GM21423 (cell line): ENCODE measurements at regions not wholly inside any gene's neighbourhood (a gene's known extent, or its start where the extent isn't known, plus 50 kb on each side); places are given as distances from the start of the nearest gene placed in this dataset.
"Not testable (repeated sequence)": the region's sequence is repeated elsewhere in the genome, so short reads cannot be mapped to it uniquely, and the experiment has no call there.

Source experiments
- ATAC-seq: cut with Tn5 transposase; IDR thresholded peaks from one replicate; pipeline ENCODE4 v1.9.1; 2021; ENCODE audit warnings: mild to moderate bottlenecking, moderate library complexity; ENCODE audit not compliant: unreplicated experiment

DNA sequence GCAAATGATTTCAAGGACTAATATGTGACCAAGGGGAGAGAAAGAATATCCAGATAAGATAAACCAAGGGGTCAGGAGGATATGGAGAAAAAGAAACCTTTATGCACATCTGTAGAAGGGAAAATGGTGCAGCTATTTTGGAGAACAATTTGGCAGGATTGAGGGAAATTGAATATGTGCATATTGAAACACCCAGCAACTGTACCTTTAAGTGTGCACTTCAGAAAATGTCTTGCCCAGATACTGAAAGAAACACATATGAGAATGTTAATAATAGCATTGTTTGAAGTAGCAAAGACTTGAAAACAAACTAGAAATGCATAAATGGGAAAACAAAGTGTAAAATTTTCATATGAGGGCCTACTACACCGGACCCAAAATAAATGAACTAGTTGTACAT, 599.6 kb downstream of the PSAT1 start:
- no peak for ATAC-seq

DNA sequence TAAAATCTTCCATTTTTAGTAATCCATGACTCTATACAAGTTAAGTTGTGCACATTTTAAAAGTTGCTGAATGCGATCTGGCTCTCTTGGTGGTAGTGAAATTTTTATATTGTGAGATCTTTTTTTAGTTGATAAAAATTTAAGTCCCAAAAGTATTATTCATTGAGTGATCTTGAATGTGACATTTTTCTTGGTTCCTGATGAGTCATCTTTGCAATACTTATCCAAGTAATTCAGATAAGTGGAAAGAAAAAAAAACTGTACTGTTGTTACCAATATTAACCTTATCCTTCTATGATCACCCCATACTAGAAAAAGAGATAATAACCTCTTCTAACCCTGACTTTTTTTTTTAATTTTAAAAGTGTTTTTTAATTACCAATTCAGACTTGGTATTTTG, 601.3 kb downstream of the PSAT1 start:
- no peak for ATAC-seq

DNA sequence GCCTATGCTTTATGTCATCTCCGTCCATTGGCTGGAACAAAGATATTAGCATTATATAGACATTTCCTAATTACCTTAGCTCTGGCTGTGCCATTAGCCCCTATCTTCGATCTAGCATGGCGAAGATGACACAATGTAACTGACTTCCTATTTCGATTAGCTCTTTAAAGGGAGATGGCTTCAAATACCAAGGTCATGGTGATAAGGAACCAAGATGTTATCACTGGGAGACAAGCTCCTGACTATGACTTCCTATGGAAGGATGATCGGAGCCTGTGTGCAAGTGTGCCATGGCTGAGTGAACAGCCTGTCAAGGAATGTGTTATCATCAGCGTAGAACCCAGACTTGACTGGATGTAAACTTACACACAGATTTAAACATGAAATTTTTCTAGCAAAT, 602.1 kb downstream of the PSAT1 start:
- ATAC-seq: no peak

DNA sequence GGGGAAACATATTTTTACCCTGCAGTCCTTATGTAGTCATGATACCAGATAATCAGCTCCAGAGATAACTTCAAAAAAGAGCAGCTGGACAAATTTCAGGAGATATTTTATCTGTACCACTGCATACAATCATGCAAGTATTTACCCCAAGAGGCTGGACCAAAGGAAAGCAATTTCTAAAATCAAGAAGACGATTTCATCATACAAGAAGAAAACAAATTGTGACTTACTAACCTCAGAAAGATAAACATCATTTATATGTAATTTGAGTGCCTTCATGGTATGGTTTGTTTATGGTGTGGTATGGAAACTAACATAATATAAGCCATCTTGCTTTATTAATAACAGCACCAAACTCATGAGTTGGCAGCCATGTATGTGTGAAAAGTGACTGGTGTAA, 603.6 kb downstream of the PSAT1 start:
- no peak for ATAC-seq

DNA sequence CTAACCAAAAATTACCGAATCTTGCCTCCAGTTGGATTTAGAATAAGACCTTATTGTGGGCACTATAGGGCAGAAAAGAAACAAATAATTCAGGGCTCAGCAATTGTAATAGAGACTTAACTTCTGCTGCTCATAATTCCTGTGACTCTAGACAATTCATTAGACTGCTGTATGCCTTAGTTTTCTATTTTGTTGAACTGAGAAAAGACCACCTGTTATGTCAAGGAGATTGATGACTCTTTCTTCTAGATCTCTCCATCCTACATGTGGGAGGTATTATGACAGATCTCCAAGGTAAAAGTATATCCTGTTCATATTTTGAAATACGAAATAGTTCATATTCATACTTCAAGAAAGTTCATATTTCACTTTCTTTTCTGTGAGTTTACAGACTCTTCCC, 605.1 kb downstream of the PSAT1 start:
- no peak for ATAC-seq

DNA sequence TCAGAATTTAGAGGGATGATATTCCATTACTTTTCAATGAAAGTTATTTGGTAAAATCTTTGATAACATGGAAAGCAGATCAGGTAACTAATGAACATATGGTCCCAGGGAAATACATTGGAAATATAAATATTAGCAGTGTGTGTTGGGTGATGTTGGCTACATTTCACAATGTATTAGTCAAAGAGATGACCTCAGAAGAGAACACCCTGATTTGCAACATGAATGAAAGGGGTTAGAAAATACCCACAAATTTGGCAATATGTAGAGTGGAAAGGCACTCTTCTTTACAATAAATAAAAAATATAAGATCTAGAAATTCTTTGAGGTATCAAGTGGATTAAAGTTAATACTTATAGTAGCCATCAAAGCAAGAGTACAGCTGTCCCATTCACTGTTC, 606.7 kb downstream of the PSAT1 start:
- ATAC-seq: no peak

DNA sequence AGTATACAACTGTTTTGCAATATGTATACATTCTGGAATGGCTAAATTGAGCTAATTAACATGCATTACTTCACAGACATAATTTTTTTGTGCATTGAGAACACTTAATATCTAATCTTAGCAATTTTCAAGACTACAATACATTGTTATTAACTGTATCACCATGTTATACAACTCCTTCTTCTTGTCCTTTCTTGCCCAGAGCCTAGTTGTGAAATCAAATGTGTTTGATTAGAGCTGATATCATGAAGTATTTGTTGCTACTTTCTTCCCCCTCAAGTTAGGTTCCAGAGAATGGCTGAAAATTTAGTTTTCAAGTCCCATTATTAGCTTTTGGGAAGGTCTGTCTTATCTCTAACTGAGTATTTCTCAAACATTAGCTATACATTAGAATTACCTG, 607.8 kb downstream of the PSAT1 start:
- ATAC-seq: no peak

DNA sequence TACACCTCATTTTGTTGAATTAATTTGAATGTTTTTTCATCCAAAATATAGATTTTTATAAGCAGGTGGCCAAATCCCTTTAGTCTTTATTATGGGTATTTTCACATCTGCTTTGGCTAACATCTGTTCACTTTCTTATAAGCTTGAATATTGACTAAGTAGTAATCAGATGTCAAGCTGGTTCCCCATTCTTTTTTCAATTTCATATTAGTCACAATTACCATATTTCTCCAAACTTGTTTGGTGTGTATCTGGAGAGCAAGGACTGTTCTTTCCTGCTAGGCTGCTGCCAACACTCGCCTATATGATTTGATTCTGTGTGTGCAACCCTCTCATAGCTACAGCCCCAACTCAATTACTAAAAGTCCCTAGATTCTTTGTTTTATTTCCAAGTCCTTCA, 608.5 kb downstream of the PSAT1 start:
- ATAC-seq: no peak

DNA sequence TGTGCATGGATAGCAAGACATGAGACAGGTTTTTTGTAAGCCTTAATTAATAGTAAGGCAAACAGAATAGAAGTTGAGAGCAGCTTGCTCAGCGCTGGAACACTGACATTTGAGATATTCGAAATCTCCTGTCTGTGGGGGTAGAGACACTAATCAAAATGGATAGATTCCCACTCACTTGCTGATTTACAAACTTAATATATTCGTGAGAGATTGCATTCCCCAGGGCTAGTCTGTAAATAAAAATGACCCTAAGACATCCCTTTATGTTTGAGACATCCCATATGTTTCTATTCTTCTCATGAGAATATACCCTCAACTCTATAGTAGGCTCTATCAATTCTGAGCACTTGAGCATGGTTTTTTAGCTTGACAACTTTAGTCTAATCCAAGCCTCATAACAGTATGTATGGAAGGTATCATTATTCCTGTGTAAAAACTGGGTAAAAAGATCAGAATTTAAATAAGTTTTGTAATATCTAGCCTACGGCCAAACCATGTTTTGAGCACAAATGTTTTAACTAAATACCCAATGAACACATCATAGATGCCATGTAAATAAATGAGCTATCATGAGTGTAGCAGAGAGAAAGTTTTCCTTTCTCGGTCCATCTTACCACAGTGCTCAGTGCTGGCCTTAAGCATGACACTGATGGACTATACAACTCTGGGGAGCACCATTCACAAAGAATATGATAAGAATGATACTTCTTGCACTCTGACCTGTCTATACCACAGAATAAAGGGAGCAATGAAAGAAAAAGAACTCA, 609.2 kb downstream of the PSAT1 start:
- no peak for ATAC-seq

DNA sequence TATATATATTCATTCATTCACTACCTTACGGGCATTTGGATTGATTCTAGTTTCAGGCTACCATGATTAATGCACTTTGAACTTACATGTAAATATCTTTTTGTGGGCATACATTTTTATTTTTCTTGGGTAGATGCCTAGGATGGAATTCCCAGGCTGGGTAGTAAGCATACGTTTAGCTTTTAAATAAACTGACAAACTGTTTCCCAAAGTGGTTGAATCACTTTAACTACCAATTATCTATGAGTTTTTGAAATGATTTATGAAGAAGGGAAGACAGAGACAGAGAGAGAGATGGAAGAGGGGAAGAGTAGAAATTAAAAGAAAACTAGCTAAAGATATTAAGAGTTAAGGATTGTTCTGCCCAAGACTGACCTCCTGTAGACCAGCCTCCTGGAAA, 612.6 kb downstream of the PSAT1 start:
- no peak for ATAC-seq

DNA sequence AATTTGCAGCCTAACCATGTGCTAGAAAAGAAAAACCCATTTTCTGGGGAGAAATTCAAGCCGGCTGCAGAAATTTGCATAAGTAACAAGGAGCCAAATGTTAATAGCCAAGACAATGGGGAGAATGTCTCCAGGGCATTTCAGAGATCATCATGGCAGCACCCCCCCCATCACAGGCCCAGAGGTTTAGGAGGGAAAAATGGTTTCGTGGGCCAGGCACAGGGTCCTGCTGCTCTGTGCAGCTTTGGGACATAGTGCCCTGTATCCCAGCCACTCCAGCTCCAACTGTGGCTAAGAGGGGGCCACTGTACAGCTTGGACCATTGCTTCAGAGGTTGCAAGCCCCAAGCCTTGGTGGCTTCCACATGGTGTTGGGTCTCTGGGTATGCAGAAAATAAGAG, 620.0 kb downstream of the PSAT1 start:
- ATAC-seq: not testable (repeated sequence)

DNA sequence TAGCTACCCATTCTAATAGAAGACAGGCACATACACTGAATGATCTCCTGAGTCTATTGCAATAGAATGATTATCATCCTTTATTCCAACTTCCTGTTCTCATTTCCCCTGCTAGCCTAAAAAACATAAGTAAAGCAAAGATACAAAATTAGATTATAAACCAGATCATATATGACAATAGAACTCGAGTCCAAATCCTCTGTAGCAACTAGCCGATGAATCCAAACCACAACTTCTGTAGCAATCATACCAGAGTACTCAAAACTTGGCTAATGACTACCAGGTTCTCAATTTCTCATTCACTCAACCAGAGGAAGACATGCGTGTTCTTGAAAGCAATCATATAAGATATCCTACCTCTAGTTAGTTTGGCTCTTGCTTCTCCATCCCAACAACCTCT, 622.1 kb downstream of the PSAT1 start:
- ATAC-seq: no peak

DNA sequence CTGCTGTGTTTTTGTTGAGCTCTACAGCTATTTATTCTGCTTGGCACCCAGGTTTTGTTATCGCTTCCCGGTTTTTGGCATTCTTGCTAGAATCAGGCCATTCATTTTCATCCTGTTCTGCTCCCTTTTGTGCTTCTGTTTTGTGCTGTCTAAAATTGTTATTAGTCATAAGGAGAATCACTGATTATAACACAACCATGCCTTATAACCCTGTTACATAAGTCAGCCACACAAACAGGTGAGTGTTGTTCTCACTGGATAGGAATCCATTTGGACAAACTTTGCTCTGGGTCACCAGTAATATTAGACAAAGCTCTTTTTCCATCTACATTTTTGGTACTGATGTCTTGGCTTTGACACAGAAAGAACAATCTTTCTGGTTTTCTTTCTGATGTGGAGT, 622.8 kb downstream of the PSAT1 start:
- no peak for ATAC-seq

DNA sequence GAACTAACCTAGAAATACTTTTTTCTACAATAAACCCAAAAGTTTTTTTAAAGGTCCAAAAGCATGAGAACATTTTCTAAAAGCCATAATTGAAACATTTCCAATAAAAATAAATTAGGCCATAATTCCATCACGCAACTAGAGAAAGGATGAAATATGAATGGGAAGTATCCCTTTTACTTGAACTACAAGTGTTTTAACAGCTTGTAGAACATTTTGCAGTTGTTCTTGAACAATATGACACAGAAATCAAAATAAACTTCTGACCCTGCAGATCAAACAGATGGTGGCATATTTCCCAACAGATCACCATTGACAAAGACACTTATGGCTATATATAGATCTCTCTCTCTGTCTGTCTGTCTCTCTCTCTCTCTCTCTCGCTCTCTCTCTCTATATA, 624.4 kb downstream of the PSAT1 start:
- ATAC-seq: no peak

DNA sequence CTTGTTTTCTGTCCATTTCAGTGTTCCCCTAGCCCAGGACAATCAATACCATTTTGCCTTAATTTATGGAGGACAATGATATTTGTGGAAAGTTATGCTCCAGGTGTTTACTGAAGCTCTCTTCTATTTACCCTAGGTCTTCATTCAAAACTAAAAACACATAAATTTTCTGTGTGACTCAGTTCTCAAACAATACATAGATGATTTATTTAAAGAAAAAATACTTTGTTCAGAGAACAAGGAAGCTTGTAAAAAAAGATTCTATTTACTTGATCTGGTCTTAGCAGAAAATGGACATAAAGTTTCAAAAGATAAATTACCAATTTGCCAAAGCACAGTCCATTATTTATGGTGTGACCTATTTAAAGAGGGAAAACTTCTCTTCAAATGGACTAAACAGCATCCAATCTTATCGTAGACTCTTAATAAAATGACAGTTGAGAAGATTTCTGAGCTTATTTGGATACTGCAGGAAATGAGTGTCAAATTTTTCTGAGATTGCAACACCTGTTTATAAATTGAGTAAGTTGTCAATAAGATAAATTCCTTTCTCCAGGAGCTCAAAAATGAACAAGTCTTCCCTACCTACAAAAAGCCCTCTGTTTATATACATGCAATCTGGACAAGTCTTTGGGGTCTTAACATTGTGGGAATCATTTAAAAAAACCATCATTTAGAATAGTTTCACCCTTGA, 627.2 kb downstream of the PSAT1 start:
- ATAC-seq: no peak

DNA sequence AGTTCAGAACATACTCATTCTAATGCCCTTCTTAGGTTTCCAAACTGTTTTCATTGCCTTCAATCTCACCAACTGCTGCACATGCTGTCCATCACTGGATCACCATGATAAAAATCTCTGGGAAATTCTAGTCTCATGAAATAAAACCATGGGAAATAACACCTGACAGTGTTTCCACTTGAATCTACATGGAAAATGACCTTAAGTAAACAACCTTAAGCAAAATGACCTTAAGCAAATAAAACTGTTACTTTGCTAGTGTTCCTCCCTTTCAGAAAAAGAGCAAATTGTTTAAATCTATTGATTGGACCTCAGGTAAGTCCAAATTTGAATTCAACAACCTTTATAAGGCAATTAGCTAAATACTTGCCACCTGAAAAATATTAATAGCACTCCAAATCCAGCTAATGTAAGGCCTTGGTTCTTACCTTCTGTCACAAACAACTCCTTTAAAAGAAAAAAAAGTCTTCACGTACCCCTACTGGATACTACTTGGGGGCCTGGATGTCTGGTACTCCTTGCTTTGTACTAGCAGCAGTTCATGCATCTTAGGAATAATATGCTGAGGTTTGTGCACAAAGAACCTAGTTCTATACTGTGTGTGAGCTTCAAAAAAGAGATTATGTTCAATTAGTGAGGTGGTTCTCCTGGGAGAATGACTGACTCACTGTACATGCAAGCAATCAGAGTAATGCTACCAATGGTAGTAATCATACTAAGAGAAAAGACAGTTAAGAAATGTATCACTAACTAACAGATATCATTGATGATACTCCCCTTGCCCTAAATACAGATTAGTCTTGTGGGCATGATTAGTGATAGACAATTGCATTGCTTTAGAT, 630.4 kb downstream of the PSAT1 start:
- ATAC-seq: no peak

DNA sequence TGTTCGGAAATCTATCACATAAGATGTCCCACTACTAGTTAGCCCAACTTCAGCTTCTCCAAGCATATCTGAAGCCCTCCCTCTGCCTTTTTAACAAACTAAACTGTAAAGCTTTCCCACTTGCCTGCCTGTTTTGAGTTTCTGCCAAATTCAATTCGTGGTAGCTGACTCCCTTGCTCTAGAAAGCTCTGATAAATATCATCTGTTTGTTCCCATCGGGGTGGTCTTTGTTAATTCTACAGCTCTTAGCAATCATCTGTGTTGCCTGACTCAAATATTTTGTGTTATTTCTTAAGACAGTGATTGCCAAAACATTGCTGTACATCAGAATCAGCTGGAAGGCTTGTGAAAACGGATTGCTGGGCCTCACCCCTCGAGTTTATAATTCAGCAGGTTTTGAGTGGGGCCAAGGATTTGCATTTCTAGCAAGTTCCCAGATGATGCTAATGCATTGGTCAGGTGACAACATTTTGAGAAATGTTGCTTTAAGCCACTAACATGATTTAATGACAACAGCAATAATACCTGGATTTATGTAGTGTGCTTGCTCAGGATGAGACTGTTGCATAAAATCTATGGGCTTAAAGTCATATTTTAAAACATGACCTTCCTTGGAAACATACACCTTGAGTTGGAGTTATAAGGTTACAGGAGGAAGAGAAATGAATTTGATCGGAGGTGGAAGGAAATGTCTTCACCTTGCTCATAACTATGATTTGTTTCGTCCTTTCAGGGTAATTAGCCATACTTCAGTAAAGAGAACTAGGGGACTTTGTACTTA, 631.9 kb downstream of the PSAT1 start:
- ATAC-seq: no peak

DNA sequence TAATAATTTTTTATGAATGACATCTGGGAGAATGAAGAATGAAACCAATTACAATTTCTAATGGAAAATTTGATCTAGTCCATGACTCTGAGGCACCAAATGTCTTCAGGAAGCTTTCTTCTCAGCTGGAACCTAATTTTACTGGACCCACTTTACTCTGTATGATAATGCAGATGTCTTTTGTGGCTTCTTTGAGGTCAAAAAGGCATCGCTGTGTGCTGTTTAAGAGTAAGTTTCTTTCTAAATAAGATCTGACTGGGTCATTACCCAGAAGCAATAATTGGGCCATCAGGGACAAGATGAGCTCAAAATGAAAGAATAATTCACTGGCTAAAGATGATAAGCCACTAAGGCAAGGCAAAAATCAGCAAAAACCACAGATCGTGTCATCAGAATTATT, 633.4 kb downstream of the PSAT1 start:
- ATAC-seq: no peak

DNA sequence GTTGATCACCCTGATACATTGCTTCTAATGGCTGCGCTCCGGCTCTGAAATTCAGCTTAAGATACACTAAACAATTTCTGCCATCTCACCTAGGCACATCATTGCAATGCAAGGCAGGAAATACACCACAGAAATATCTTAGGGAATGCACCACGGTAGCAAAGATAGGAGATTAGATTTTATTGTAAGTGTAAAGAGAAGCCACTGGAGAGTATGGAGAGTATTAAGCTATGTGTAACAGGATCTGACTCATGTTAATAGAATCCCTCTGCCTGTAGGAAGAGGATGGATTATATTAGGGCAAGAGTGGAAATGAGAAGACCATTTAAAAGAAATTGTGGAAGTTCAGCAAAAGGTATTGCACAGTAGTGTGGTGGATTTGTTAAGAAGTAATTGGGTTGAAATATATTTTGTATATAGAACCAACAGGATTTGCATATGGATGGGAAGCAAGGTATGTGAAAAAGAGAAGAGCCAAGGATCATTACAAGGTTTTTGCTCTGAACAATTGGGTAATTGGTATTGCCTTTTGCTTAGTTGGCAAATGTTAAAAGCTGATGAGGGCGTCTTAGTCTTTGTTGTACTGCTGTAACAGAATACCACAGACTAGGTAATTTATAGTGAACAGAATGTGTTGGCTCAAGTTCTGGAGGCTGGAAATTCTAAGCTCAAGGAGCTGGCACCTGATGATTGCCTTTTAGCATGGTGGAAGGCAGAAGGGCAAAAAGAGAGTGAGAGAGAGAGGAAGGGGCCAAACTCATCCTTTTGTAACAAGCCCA, 636.1 kb downstream of the PSAT1 start:
- no peak for ATAC-seq

DNA sequence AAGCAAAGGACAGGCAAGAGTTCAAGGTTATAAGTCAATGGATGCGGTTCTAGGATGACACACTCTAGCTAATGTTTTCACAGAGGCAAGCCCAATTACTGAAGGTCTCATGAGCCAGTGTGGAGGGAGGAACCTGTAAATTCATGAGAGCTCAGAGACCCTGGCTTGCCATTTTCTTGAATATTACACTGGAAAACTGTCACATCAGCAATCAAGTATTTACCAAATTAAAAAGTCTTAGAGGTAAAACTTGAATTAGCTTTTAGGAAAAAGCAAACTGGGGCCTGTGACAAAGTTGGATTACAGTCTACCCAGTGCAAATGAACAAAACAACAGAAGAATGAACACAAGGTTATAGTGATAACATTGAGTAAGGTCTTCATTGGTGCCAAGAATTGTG, 636.9 kb upstream of the TLE4 start:
- no peak for ATAC-seq
